Coronary artery (tissue), 2 donors: ENCODE measurements at regions not wholly inside any gene's neighbourhood (a gene's known extent, or its start where the extent isn't known, plus 50 kb on each side); places are given as distances from the start of the nearest gene placed in this dataset.

Source experiments
- DNase-seq: peaks from one replicate; pipeline ENCODE4 v3.0.0-alpha.2; 2017; ENCODE audit warnings: low spot score
- H3K27ac ChIP-seq, 2 donors: fragments of 200-600 bp; sonication (generic); one replicate each; pipeline ENCODE4 v1.5.1; 2016 to 2019
- H3K4me3 ChIP-seq: fragments of 200-600 bp; sonication (generic); 2 replicates; pipeline ENCODE4 v1.5.1; 2016; ENCODE audit warnings: mild to moderate bottlenecking, moderate library complexity
- TF ChIP-seq, protein P1 (sequence below): fragments of 200-600 bp; sonication (generic); IDR thresholded peaks from one replicate; pipeline ENCODE4 v1.5.1; 2019; ENCODE audit warnings: antibody characterized with exemption

DNA sequence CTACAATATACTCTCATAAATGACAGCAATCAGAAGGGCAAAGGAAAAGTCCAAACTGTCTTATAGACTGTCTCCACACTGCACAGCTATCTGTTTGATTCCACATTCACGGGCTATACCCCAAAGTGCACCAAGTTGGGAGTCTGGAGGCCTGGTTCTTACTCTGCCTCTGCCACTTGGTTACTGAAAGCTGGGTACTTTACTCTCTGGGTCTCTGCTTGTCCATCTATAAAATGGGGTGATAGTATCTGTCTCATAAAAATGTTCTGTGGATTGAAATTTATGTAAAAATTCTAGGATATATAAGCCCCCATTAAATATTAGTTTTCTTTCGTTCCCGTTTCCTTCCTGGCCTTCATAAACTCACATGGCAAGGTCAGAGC is 86.5 kb downstream of the CD164 start:
- H3K27ac ChIP-seq: no peak overlapping the region
- no peak for DNase-seq

GRCh38 chr6:109295109-109295773 is 87.0 kb downstream of the CD164 start:
- DNase-seq: no peak
- H3K4me3 ChIP-seq: no peak overlapping the region
- TF ChIP-seq, protein P1, sequence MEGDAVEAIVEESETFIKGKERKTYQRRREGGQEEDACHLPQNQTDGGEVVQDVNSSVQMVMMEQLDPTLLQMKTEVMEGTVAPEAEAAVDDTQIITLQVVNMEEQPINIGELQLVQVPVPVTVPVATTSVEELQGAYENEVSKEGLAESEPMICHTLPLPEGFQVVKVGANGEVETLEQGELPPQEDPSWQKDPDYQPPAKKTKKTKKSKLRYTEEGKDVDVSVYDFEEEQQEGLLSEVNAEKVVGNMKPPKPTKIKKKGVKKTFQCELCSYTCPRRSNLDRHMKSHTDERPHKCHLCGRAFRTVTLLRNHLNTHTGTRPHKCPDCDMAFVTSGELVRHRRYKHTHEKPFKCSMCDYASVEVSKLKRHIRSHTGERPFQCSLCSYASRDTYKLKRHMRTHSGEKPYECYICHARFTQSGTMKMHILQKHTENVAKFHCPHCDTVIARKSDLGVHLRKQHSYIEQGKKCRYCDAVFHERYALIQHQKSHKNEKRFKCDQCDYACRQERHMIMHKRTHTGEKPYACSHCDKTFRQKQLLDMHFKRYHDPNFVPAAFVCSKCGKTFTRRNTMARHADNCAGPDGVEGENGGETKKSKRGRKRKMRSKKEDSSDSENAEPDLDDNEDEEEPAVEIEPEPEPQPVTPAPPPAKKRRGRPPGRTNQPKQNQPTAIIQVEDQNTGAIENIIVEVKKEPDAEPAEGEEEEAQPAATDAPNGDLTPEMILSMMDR: no peak
- no peak overlapping the region for H3K27ac ChIP-seq

More for the DNA sequence above, 86.5 kb downstream of the CD164 start:
- TF ChIP-seq, protein P1: no peak
- H3K4me3 ChIP-seq: no peak overlapping the region

GRCh38 chr6:109292983-109293586 is 89.2 kb downstream of the CD164 start:
- TF ChIP-seq, protein P1: no peak

DNA sequence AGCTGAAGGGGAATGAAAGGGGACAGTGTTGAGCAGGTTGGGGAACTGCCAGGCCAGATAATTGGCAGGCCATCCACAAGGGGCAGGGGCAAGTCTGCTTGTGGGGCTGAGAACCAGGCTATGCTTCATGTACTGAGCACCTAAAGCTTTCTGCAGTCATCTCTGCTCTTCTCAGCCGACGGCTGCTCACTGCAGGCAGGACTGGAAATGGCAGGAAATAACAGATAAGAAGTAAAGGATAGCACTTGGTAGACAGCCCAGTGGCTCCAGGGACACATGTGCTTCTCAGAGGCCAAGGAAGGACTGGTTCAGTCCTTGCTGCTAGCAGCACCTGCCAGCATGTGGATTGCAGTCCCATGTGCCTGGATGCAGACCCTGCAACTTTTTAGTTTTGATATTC is 89.8 kb downstream of the CD164 start:
- no peak for DNase-seq
- no peak overlapping the region for H3K27ac ChIP-seq
- TF ChIP-seq, protein P1: no peak
- H3K4me3 ChIP-seq: no peak overlapping the region

More at GRCh38 chr6:109292983-109293586, 89.2 kb downstream of the CD164 start:
- no peak overlapping the region for H3K4me3 ChIP-seq
- no peak overlapping the region for H3K27ac ChIP-seq
- DNase-seq: no peak

DNA sequence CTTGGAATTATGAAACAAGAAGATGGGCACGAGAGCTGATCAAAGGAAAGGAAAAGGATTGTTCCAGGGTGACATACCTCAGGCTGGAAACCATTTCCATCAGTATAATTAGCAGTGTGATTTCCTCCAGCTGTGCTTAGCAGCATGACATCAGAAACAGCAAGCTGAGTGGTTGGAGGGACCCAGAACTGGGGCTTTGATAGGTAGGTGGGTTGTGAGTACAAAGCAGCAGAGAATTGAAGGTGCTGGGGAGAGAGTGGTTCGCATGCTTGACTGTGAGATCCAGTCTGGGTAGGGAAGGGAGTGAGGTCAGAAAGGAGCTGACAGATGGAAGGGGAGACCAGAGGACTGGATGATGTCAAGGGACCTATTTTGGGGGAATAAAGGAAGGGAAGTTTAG is 90.4 kb downstream of the CD164 start:
- no peak for DNase-seq
- Histone ChIP-seq H3K27ac (no peak overlapping the region), H3K4me3 (no peak overlapping the region)
- TF ChIP-seq, protein P1: no peak

DNA sequence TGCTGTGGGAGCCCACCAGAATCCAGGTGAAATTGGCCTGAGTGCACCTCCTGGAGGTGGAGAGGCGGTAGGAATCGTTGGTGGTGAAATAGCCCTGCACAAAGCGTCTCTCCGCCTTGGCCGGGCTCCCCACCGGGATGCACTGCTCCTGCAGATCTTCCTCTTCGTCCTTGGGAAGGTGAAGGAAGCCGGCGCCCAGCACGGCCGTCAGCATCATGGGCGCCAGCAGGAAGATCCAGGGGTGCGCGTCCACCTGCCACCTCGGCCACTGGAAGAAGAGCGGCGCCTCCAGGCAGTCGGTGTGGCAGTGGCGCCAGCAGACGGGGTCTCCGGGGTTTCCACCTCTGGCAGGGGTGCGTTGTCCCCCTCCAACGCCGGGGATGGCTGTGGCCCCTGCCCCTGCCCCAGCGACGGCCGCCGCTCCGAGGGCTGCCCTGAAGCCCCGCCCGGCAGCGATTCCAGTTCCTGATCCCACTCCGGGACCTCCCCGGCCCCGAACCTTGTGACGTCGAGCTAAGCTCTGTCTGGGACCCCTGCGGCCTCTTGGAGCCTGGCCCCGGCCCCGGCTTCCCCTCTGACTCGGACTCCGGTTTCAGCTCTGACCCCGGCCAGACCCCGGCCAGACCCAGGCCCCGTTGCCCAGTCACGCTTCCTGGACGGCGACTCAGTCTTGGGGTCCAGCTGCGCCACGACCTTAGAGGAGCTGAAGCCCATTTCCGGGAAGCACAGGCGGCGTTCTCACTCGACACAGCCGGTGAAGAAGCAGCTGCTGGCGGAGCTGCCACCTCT is 91.9 kb downstream of the CD164 start:
- no peak for DNase-seq
- Histone ChIP-seq H3K27ac (no peak overlapping the region), H3K4me3 (no peak overlapping the region)
- TF ChIP-seq, protein P1: no peak
